HEK293 (cell line): ENCODE measurements at regions not wholly inside any gene's neighbourhood (a gene's known extent, or its start where the extent isn't known, plus 50 kb on each side); places are given as distances from the start of the nearest gene placed in this dataset.

Experiments used
- CTCF ChIA-PET: fragments of 350-600 bp; formaldehyde crosslinking; extraction: SDS; loops from one replicate; lab custom pipeline; 2021; ENCODE audit warnings: antibody characterized with exemption; lab: Yijun Ruan, JAX
- POLR2A ChIA-PET: fragments of 300-600 bp; formaldehyde crosslinking; extraction: SDS; loops from one replicate; lab custom pipeline; 2020; ENCODE audit warnings: antibody characterized with exemption, inconsistent platforms; lab: Yijun Ruan, JAX
- H3K27ac ChIP-seq: fragments of 200-500 bp; sonication (Bioruptor generic); 2 replicates; pipeline ENCODE4 v1.5.1; 2014; ENCODE audit warnings: low read depth, low read length, control low read depth, inconsistent platforms; ENCODE audit errors: extremely low read depth
- H3K36me3 ChIP-seq, 2 experiments: fragments of 200-500 bp in 1 of 2; sonication (Bioruptor generic) in 1 of 2; 1 replicate in 1 of 2; 2 replicates in 1 of 2; pipeline ENCODE4 v1.5.1; 2014 to 2017; ENCODE audit warnings: inconsistent platforms in 2 of 2, low read length in 2 of 2; ENCODE audit not compliant: control insufficient read depth in 2 of 2, insufficient read depth in 1 of 2
- H3K4me1 ChIP-seq: fragments of 200-500 bp; sonication (Bioruptor generic); 2 replicates; pipeline ENCODE4 v1.5.1; 2014; ENCODE audit warnings: mild to moderate bottlenecking, low read length, inconsistent platforms; ENCODE audit not compliant: control insufficient read depth, insufficient read depth
- H3K4me3 ChIP-seq: 2 replicates; pipeline ENCODE4 v1.5.1; 2011; ENCODE audit warnings: low read depth, mild to moderate bottlenecking, control low read depth, low read length, moderate library complexity
- H3K9me3 ChIP-seq: fragments of 200-500 bp; sonication (Bioruptor generic); 2 replicates; pipeline ENCODE4 v1.5.1; 2014; ENCODE audit warnings: low read depth, low read length, inconsistent platforms; ENCODE audit not compliant: control insufficient read depth, insufficient read depth
- KLF10 ChIP-seq: fragments of 450-650 bp; IDR thresholded peaks from 2 replicates; pipeline ENCODE4 v1.5.1; 2018; ENCODE audit warnings: missing biosample characterization, mild to moderate bottlenecking, missing genetic modification characterization
- SP3 ChIP-seq: fragments of 450-650 bp; formaldehyde crosslinking; IDR thresholded peaks from 2 replicates; pipeline ENCODE4 v1.5.1; 2016; ENCODE audit warnings: missing biosample characterization, missing genetic modification characterization
- SP7 ChIP-seq: fragments of 450-650 bp; formaldehyde crosslinking; IDR thresholded peaks from 2 replicates; pipeline ENCODE4 v1.5.1; 2016; ENCODE audit warnings: missing biosample characterization, missing genetic modification characterization
- TCF7L2 ChIP-seq: IDR thresholded peaks from 2 replicates; pipeline ENCODE4 v1.6.1; 2011; ENCODE audit warnings: low read depth, mild to moderate bottlenecking, inconsistent platforms, low read length, moderate library complexity, borderline replicate concordance
- ZBTB8A ChIP-seq: fragments of 450-650 bp; formaldehyde crosslinking; IDR thresholded peaks from 2 replicates; pipeline ENCODE4 v1.5.1; 2016; ENCODE audit warnings: missing biosample characterization, missing genetic modification characterization
- ZNF10 ChIP-seq: fragments of 450-650 bp; formaldehyde crosslinking; IDR thresholded peaks from 2 replicates; pipeline ENCODE4 v1.5.1; 2017; ENCODE audit warnings: missing biosample characterization, missing genetic modification characterization
- ZNF221 ChIP-seq: fragments of 450-650 bp; formaldehyde crosslinking; IDR thresholded peaks from 2 replicates; pipeline ENCODE4 v1.5.1; 2017; ENCODE audit warnings: missing biosample characterization, missing genetic modification characterization, borderline replicate concordance
- ZNF223 ChIP-seq: fragments of 450-650 bp; formaldehyde crosslinking; IDR thresholded peaks from 2 replicates; pipeline ENCODE4 v1.5.1; 2016; ENCODE audit warnings: missing biosample characterization, missing genetic modification characterization
- ZNF266 ChIP-seq: fragments of 450-650 bp; formaldehyde crosslinking; IDR thresholded peaks from 2 replicates; pipeline ENCODE4 v1.5.1; 2016; ENCODE audit warnings: missing biosample characterization, missing genetic modification characterization, low read depth
- ZNF292 ChIP-seq: fragments of 450-650 bp; formaldehyde crosslinking; IDR thresholded peaks from 2 replicates; pipeline ENCODE4 v1.5.1; 2016; ENCODE audit warnings: low read depth, missing biosample characterization, missing genetic modification characterization, borderline replicate concordance
- ZNF423 ChIP-seq: fragments of 450-650 bp; formaldehyde crosslinking; IDR thresholded peaks from 2 replicates; pipeline ENCODE4 v1.5.1; 2016; ENCODE audit warnings: missing biosample characterization, missing genetic modification characterization
- ZNF426 ChIP-seq: fragments of 450-650 bp; formaldehyde crosslinking; IDR thresholded peaks from 2 replicates; pipeline ENCODE4 v1.5.1; 2017; ENCODE audit warnings: missing biosample characterization, missing genetic modification characterization, mild to moderate bottlenecking, inconsistent platforms, moderate library complexity
- ZNF433 ChIP-seq: fragments of 450-650 bp; formaldehyde crosslinking; IDR thresholded peaks from 2 replicates; pipeline ENCODE4 v1.5.1; 2016; ENCODE audit warnings: missing biosample characterization, missing genetic modification characterization, low read depth
- ZNF610 ChIP-seq: fragments of 450-650 bp; formaldehyde crosslinking; IDR thresholded peaks from 2 replicates; pipeline ENCODE4 v1.5.1; 2016; ENCODE audit warnings: missing biosample characterization, missing genetic modification characterization, borderline replicate concordance
- ZNF623 ChIP-seq: fragments of 450-650 bp; formaldehyde crosslinking; IDR thresholded peaks from 2 replicates; pipeline ENCODE4 v1.5.1; 2016; ENCODE audit warnings: missing biosample characterization, missing genetic modification characterization
- ZNF629 ChIP-seq: fragments of 450-650 bp; formaldehyde crosslinking; IDR thresholded peaks from 2 replicates; pipeline ENCODE4 v1.5.1; 2017; ENCODE audit warnings: missing biosample characterization, missing genetic modification characterization
- ZNF660 ChIP-seq: fragments of 450-650 bp; IDR thresholded peaks from 2 replicates; pipeline ENCODE4 v1.5.1; 2018; ENCODE audit warnings: missing biosample characterization, mild to moderate bottlenecking, missing genetic modification characterization
- ZNF785 ChIP-seq: fragments of 450-650 bp; formaldehyde crosslinking; IDR thresholded peaks from 2 replicates; pipeline ENCODE4 v1.5.1; 2016; ENCODE audit warnings: missing biosample characterization, missing genetic modification characterization
- ZNF792 ChIP-seq: fragments of 450-650 bp; formaldehyde crosslinking; IDR thresholded peaks from 2 replicates; pipeline ENCODE4 v1.5.1; 2016; ENCODE audit warnings: missing biosample characterization, missing genetic modification characterization
- TF ChIP-seq, protein P1 (sequence below): fragments of 450-650 bp; formaldehyde crosslinking; IDR thresholded peaks from 2 replicates; pipeline ENCODE4 v1.5.1; 2016; ENCODE audit warnings: missing biosample characterization, missing genetic modification characterization

DNA sequence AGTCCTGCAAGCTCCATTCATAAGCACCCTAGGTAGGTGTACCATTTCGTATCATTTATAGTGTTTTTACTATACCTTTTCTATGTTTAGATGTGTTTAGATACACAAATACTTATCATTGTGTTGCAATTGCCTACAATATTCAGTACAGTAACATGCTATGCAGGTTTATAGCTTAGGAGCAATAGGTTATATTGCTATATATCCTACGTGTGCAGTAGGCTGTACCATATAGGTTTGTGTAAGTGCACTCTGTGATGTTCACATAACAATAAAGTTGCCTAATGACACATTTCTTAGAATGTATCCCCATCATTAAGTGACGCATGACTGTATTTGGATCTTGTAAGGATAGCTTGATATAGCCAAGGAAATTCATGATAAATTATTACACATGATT is 88.6 kb upstream of the CDH20 start:
- CTCF ChIA-PET, result interaction anchor here (0.6 kb wide), 1 partner anchor 77 kb away, joined by 3 read pairs; no protein-coding TSS in a partner anchor
- H3K4me3 ChIP-seq, result no peak overlapping the region

DNA sequence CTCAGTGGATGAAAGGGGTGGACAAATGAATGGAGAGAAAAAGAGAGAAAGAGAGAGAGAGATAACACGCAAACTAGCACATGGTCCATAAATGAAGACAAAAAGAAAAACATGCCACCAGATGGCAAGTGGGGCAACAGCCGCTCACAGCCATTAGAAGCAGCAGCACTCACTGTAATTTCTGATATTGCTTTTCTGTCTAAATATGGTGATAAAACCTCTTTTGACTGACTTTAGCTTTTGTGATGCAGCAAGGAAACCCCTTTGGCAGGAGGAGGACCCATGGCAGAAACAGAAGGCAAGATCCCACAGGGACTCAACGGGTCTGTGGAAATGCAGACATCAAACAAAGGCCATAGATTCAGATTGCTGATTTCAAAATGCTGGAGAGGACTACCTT is 88.0 kb upstream of the CDH20 start:
- ChIA-PET CTCF (no interaction called here), POLR2A (no interaction called here)
- Histone ChIP-seq H3K9me3 (no peaks in the 10 kb centered on the region), H3K27ac (no peak overlapping the region), H3K4me3 (no peak overlapping the region), H3K36me3 (no peaks in the 10 kb centered on the region), H3K4me1 (no peaks in the 10 kb centered on the region)
- TF ChIP-seq, protein P1, sequence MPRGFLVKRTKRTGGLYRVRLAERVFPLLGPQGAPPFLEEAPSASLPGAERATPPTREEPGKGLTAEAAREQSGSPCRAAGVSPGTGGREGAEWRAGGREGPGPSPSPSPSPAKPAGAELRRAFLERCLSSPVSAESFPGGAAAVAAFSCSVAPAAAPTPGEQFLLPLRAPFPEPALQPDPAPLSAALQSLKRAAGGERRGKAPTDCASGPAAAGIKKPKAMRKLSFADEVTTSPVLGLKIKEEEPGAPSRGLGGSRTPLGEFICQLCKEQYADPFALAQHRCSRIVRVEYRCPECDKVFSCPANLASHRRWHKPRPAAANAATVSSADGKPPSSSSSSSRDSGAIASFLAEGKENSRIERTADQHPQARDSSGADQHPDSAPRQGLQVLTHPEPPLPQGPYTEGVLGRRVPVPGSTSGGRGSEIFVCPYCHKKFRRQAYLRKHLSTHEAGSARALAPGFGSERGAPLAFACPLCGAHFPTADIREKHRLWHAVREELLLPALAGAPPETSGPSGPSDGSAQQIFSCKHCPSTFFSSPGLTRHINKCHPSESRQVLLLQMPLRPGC (tag by site-specific recombination), result no peak

More for the DNA sequence above, 88.6 kb upstream of the CDH20 start:
- Histone ChIP-seq H3K4me1 (no peaks in the 10 kb centered on the region), H3K9me3 (no peaks in the 10 kb centered on the region), H3K36me3 (no peaks in the 10 kb centered on the region), H3K27ac (no peak overlapping the region)
- TF ChIP-seq ZNF785 (tag by site-specific recombination), result no peak
- TF ChIP-seq ZNF623 (tag by site-specific recombination), result no peak
- TF ChIP-seq TCF7L2, result no peak
- no peak for TF ChIP-seq KLF10 (tag by site-specific recombination)
- TF ChIP-seq ZNF426 (tag by site-specific recombination), result no peak
- no peak for TF ChIP-seq ZNF10
- no peak for TF ChIP-seq ZNF433 (tag by site-specific recombination)
- TF ChIP-seq ZNF660 (tag by site-specific recombination), result no peak
- no peak for TF ChIP-seq ZNF610
- POLR2A ChIA-PET, result no interaction called here

DNA sequence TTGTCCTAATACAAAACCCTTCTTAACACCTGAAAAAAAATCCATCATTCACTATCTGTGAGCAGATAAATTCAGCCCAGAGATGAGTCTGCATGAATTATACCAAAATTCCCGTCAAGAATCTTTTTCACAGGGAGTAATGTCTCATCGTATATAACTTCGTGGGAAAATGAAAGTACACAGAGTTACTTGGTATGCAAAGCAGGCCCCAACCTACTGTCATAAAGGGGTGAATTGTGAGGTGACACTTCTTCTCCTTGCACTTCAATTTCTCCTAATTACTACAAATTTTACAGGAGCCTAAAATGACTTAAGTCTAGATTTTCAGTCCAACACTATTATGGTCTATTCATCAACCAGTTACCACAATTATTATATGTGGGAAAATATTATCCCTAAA is 84.6 kb upstream of the CDH20 start:
- CTCF ChIA-PET, result no interaction called here

DNA sequence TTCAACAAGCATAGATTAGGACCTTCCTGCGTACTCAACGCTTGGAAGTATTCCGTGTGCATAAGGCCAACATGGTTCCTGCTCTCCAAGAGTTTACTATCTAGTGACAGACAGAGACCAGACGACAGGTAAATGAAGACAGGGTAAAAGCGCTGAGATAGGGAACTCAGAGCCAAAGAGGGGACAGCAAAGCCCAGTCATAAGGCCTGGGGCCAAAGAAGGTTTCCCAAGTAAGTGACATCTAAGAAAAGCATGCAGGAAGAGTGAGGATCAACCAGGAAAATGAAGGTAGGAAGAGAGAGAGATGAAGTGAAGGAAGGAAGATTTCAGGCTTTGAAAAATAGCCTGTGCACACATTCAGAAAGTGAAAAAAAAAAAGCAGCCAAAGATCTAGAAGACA is 76.9 kb upstream of the CDH20 start:
- Histone ChIP-seq H3K27ac (no peak overlapping the region), H3K4me1 (no peaks in the 10 kb centered on the region), H3K36me3 (no peaks in the 10 kb centered on the region), H3K9me3 (no peaks in the 10 kb centered on the region), H3K4me3 (no peak overlapping the region)
- CTCF ChIA-PET, result interaction anchor here (0.7 kb wide), 1 partner anchor 449 kb away, joined by 3 read pairs; no protein-coding TSS in a partner anchor
- TF ChIP-seq ZNF266 (no peak), ZNF792 (tag by site-specific recombination) (no peak), SP7 (tag by site-specific recombination) (no peak)
- POLR2A ChIA-PET, result no interaction called here

More for the DNA sequence above, 84.6 kb upstream of the CDH20 start:
- no peaks in the 10 kb centered on the region for H3K36me3 ChIP-seq
- H3K4me3 ChIP-seq, result no peak overlapping the region
- POLR2A ChIA-PET, result no interaction called here
- no peaks in the 10 kb centered on the region for H3K9me3 ChIP-seq
- no peak for TF ChIP-seq SP3 (tag by site-specific recombination)
- TF ChIP-seq ZBTB8A (tag by site-specific recombination), result no peak
- no peak for TF ChIP-seq ZNF629 (tag by site-specific recombination)
- no peak for TF ChIP-seq ZNF221 (tag by site-specific recombination)
- no peak for TF ChIP-seq ZNF423 (tag by site-specific recombination)
- TF ChIP-seq ZNF292 (tag by site-specific recombination), result no peak
- no peak for TF ChIP-seq ZNF223
- H3K27ac ChIP-seq, result no peak overlapping the region
- no peaks in the 10 kb centered on the region for H3K4me1 ChIP-seq
